Sigmoid colon (tissue), 4 donors: ENCODE measurements at regions not wholly inside any gene's neighbourhood (a gene's known extent, or its start where the extent isn't known, plus 50 kb on each side); places are given as distances from the start of the nearest gene placed in this dataset.

Experiments
- CTCF ChIP-seq, 4 experiments: fragments of 450-650 bp in 3 of 4; fragments of 200-600 bp in 1 of 4; IDR thresholded peaks; one replicate each; pipeline ENCODE4 v1.5.1; 2016 to 2019; ENCODE audit warnings: antibody characterized with exemption in 4 of 4, mild to moderate bottlenecking in 3 of 4, moderate library complexity in 2 of 4
- EP300 ChIP-seq, 4 donors: sonication (generic); formaldehyde crosslinking; IDR thresholded peaks; one replicate each; pipeline ENCODE4 v1.6.1; 2017; ENCODE audit warnings: antibody characterized with exemption in 4 of 4
- POLR2AphosphoS5 ChIP-seq, 4 donors: sonication (generic); formaldehyde crosslinking; IDR thresholded peaks; one replicate each; pipeline ENCODE4 v1.6.1; 2017; ENCODE audit warnings: antibody characterized with exemption in 4 of 4

GRCh38 chr3:197373096-197373495 lies 74.7 kb upstream of the DLG1 start:
- TF ChIP-seq CTCF (IDR thresholded peaks at IDR 0.05): no peak
- no peak for TF ChIP-seq POLR2AphosphoS5 (IDR thresholded peaks at IDR 0.05)
- TF ChIP-seq EP300 (IDR thresholded peaks at IDR 0.05): no peak
